RWPE1 (cell line): ENCODE measurements at regions not wholly inside any gene's neighbourhood (a gene's known extent, or its start where the extent isn't known, plus 50 kb on each side); places are given as distances from the start of the nearest gene placed in this dataset.

Source experiments
- CTCF ChIA-PET: fragments of 350-600 bp; sonication (Branson Sonifier 250); formaldehyde crosslinking; extraction: SDS; loops from one replicate; lab custom pipeline; 2021; lab: Yijun Ruan, JAX
- POLR2A ChIA-PET: fragments of 400-600 bp; formaldehyde crosslinking; extraction: SDS; loops from one replicate; lab custom pipeline; 2020; ENCODE audit warnings: antibody characterized with exemption; ENCODE audit not compliant: low non-redundant PET; lab: Yijun Ruan, JAX
- DNase-seq: peaks from one replicate; pipeline ENCODE4 v3.0.0; 2012; ENCODE audit warnings: low spot score
- H3K27ac ChIP-seq: fragments of 450-650 bp; 2 replicates; pipeline ENCODE4 v1.5.1; 2017
- CTCF ChIP-seq: fragments of 450-650 bp; conservative IDR thresholded peaks from 2 replicates; pipeline ENCODE4 v1.5.1; 2017; ENCODE audit warnings: low read depth, mild to moderate bottlenecking

DNA sequence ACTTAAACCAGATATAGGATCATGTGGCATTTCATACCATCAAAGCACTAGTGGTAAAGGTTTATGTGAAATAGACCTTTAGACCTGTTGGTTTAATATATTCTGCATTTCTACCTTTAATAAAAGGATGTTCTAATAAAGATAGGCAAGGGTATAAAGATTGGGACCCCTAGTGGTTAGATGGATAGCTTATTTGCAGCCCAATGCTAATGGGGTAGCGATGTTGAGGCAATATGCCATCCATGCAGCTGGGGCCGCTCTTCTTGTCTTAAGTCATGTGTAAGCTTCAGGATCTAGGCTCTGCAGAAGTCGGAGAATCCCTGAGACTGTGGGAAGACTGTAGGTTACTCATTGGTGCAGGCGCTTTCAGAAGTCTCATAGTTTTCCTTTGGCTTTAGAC, 114.9 kb downstream of the ICOS start:
- ChIA-PET POLR2A (no interaction called here), CTCF (no interaction called here)
- TF ChIP-seq CTCF = no peak
- peak; percentile 6 for DNase-seq
- H3K27ac ChIP-seq = no peak overlapping the region

DNA sequence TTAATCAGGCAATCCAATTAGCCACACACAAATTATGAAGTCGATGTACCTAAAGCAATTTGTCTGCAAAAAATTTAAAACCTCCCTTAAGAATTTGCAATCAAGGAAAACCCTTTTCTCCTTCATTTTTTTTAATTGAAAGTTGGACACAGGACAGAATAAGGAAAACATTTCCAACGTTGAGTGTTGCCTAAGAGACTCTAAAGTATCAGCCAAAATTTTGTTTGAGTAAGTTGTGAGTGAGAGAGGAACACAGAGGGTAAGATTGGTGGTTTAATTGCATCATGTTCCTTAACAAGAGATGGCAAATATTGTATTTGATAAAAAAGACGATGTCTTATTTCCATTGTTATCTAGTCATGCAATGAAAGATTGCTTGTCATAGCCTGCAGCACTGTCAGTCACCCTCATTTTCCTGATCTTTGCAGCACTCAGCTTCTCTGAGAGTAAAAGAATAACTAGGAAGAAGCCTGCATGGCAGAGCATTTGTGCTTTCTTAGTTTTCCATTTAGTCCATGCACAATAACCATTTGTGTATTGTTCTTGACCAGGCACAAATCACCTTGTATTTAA, 115.5 kb downstream of the ICOS start:
- DNase-seq = no peak
- POLR2A ChIA-PET = no interaction called here
- H3K27ac ChIP-seq = no peak overlapping the region
- CTCF ChIA-PET = no interaction called here
- no peak for TF ChIP-seq CTCF

GRCh38 chr2:204059016-204059415, 122.5 kb downstream of the ICOS start:
- ChIA-PET POLR2A (no interaction called here), CTCF (no interaction called here)
- DNase-seq = no peak
- H3K27ac ChIP-seq = no peak overlapping the region
- no peak for TF ChIP-seq CTCF

GRCh38 chr2:204060841-204061240, 124.3 kb downstream of the ICOS start:
- TF ChIP-seq CTCF = no peak
- DNase-seq = no peak
- CTCF ChIA-PET = no interaction called here
- H3K27ac ChIP-seq = no peak overlapping the region
- POLR2A ChIA-PET = no interaction called here

GRCh38 chr2:204061241-204061640, 124.7 kb downstream of the ICOS start:
- no peak overlapping the region for H3K27ac ChIP-seq
- ChIA-PET CTCF (no interaction called here), POLR2A (no interaction called here)
- no peak for DNase-seq
- no peak for TF ChIP-seq CTCF

GRCh38 chr2:204064119-204064518, 127.6 kb downstream of the ICOS start:
- TF ChIP-seq CTCF = no peak
- POLR2A ChIA-PET = no interaction called here
- no peak for DNase-seq
- CTCF ChIA-PET = no interaction called here
- H3K27ac ChIP-seq = no peak overlapping the region

GRCh38 chr2:204065566-204065965, 129.0 kb downstream of the ICOS start:
- no peak for DNase-seq
- no peak overlapping the region for H3K27ac ChIP-seq
- CTCF ChIA-PET = no interaction called here
- POLR2A ChIA-PET = no interaction called here
- TF ChIP-seq CTCF = no peak
